HG02588 (cell line): ENCODE measurements at regions not wholly inside any gene's neighbourhood (a gene's known extent, or its start where the extent isn't known, plus 50 kb on each side); places are given as distances from the start of the nearest gene placed in this dataset.

ENCODE experiments used
- ATAC-seq: cut with Tn5 transposase; IDR thresholded peaks from one replicate; pipeline ENCODE4 v1.9.1; 2021; ENCODE audit warnings: mild to moderate bottlenecking, moderate library complexity; ENCODE audit not compliant: unreplicated experiment

DNA sequence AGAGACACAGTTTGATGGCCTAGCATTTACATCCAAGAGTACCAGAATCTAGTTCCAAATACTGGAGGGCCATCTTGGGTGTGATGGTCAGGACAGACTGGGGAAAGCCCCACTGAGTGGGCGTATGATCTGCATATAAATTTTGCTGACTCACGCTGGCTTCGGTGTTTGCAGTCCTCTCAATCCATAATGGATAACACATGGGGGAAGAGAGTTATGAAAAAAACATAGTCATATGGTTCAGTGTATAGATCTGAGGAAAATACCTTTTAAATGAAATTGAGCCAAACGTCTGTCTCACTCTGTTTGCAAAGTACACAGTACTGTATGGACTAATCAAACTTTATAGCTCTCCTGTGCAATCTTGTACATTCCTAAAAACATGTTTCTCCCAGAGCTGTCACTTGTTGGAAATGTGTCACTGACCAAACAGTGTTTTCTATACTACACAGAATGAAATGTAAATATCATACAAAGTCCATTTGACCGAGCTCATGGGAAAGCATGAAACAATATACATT is 125.3 kb upstream of the THBS1 start:
- no peak for ATAC-seq

DNA sequence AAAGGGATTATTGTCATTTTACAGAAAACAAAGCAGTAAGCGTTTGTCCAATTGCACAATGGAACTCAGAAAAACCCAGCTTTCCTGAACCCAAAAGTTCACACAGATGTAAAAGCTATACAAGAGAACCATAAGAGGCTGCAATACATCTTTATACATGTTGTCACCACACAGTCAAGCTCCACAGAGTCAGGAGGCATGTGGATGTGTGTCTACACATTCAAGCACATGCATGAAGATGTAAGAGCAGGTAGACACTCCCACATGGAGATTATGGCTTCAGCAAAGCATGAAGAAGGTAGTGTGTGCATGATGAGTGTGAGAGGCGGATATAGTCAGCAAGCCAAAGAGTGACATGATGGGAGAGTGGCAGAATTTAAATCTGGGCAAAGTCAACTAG is 124.7 kb upstream of the THBS1 start:
- no peak for ATAC-seq

DNA sequence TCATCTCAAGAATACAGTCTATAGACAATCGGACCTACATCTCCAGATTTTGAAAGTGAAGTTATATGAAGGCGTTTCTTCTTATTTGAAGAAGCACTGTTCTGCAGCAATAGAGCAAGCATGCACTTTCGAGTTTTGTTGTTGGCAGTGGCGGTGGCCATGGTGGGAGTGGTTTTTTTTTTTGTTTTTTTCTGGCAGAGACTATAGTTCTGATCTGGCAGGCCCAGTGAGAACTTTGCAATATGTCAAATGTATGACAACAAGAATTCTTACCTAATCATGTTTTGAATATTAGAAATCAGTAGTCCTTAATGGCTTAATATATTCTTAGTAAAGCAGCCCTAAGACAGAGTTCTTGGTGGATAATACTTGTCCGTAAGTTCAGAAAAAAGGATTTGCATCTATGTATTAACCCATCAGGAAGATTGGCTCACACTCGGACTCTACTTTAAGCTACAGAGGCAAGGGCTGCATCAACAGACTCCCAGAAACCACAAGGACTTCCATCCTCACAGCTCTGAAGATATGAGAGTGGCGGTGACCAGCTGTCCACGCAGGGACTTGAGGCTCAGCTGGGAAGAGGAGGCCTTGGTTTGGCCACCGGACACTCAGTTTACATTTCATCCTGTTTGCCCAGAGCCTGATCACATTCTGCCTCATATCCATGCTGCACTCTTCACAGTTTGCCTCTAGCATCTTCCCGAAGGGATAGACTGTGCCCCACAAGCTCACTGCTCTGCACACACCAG is 124.1 kb upstream of the THBS1 start:
- no peak for ATAC-seq

DNA sequence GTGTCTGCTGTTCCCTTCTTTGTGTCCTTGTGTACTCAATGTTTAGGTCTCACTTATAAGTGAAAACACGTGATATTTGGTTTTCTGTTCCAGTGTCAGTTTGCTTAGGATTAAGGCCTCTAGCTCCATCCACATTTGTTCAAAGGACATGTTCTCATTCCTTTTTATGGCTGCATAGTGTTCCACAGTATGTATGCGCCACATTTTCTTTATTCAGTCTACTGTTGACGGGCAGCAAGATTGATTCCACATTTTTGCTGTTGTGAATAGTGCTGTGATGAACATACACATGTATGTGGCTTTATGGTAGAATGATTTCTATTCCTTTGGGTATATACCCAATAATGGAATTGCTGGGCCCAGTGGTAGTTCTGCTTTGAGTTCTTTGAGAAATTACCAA is 122.7 kb upstream of the THBS1 start:
- ATAC-seq, result no peak

DNA sequence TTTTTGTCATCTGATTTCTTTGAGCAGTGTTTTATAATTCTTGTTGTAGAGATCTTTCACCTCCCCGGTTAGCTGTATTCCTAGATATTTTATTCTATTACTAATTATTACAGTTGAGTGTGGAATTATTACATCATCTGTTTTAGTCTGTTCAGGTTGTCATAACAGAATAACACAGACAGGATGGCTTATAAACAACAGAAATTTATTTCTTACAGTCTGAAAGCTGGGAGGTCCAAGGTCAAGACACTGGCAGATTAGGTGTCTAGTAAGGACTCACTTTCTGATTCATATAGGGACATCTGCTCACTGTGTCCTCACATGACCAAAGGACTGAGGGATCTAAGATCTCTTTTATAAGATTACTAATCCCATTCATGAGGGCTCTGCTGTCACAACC is 121.3 kb upstream of the THBS1 start:
- ATAC-seq, result no peak

DNA sequence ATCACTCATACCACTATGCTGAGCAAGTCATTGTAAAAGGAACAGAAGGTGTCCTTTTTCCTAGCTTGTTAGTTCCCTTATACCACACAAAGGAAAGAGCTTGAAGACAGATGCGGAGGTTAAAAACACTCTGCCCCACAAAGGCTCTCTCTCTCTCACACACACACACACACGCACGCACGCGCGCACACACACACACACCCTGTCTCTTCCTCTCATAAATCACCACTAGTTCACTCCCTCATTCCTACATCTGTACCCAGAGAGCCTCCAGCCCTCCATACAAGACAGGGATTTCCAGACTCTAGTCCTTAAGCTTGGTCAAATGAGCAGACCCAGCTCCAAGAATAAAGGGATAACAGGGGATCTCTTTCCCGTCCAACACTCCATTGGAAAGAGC is 120.1 kb upstream of the THBS1 start:
- no peak for ATAC-seq

DNA sequence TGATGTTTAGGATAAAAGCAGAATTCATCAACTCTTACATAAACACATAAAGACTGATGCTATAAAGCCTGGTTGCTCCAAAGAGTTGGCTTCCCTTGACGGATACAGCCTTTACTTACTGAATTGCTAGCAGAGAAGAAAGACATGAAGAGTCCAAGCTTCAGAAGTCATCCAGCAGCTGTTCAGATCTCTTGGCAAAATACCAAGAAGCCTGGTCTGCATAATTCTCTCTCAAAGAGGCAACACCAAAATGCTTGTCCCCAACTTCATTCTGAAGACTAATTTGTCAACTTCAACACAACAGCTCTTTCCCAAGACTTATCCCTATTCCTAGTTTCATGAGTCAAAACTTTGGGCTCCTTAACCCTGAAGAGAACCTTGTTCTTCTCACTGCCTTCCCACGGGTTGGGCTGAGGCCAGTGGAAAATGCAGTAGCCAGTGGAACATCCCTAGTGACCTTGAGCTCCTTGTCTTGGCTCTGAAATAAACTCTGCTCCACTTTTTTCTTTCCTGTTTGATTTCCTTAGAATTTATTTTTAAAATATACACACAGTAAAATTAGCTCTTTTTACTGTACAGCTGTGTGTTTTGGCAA is 119.2 kb upstream of the THBS1 start:
- ATAC-seq, result no peak

DNA sequence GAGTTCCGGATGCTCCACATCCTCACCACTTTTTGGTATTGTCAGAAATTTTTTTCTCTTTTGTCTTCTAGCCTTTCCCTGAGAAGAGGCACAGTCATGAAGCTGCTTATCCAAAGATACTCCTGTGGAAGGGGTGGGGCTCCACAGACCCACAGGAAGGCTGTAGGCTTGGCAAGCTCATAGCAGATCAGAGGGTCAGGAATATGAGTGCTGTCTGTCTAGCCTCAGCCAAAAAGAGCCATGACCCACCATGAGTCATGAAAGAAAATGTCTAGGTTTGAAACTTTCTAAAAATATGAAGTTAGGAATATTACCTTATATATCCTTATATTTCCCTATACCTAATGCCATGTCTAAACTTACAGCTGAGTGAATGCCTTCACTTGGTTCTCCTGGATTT is 118.2 kb upstream of the THBS1 start:
- ATAC-seq, result no peak

DNA sequence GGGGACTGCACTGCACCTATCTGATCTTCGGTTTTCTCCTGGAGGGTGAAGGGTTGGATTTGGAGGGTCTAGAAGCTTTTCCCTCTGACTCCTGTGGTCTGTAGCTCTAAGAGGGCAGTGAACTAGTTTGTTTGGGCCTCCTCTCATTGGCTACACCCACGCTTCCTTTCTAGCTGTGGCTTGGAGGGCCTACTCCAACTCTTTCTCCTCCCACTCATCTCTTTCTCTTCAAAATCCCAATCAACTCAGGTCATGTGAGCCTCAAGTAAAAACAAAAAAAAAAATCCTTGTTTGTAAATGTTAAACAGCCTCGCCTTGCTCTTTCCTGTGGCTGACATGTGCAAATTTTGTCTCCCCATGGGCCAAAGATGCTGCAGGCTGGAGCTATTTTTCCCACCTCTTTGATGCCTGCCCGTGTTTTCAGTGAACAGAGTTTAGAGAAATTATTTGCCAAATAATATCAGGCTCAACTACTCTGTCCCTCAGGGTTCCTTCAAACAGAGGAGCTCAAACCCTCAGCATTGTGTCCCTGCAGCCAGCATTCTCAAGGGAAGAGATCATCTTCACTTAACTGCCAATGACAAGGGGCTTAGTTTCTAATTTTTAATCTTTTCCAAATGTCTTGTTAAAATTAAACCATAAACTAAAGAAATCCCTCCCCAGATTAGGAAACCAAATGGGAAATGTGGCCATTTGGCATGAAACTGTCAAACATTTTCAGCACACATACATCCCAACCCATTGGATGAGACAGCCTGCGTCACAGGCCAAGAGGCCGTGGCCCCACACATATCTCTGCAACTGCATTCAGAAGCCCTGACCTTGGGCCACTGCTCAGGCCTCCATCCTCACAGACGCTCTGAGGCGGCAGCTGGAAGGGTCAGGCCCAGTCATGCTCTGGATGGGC is 114.8 kb upstream of the THBS1 start:
- no peak for ATAC-seq

DNA sequence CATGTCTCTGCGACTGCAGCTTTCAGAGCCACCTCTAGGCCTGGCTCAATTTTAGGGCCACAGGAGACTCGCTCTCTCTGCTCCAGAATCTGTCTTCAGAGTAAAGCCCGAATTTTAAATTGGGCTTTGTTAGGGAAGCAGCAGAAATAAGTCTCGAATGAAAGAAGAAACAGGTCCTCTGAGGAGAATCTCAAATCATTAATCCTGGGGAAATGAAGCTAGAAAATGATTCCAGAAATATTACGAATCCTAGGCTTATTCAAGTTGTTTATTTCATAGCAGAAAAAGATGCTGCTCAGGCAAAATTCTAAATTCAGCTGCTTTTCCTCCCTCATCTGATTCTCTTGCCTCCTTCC is 114.2 kb upstream of the THBS1 start:
- no peak for ATAC-seq

DNA sequence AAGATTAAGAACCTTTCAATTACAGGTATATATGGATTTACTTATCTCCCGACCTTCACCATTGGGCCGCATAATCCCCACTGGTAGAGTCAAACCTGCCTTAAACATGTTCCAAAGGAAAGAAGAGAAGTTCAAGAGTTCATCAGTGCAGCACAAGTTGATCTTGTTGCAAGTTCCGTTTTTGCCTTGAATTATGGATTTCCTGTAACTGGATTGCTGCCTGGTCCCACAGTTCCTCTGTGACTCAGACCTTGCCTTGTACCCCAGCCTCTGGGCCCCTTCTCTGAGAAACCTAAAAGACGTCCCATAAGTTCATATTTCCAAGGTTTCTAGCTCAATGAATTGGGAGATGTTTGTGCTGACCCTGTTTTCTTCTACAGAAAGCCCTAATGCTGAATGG is 112.5 kb upstream of the THBS1 start:
- no peak for ATAC-seq

DNA sequence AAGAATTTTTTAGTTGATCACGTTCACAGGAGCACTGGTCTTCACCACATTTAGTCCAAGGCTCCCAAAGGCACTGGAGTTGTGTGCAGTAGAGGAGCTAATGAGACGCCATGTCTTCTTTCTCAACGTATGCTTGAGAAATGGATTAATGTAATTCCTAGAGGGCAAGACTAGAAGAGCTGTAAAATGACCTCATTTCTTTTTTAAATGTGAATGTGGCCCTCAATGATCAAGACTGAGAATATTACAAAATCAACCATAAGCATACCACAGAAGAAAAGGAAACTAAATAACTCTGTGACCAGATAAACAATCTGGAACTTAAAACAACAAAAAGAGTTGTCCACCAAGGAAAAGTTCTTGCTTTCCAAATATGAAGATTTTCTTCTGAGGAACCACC is 112.1 kb upstream of the THBS1 start:
- ATAC-seq, result no peak

DNA sequence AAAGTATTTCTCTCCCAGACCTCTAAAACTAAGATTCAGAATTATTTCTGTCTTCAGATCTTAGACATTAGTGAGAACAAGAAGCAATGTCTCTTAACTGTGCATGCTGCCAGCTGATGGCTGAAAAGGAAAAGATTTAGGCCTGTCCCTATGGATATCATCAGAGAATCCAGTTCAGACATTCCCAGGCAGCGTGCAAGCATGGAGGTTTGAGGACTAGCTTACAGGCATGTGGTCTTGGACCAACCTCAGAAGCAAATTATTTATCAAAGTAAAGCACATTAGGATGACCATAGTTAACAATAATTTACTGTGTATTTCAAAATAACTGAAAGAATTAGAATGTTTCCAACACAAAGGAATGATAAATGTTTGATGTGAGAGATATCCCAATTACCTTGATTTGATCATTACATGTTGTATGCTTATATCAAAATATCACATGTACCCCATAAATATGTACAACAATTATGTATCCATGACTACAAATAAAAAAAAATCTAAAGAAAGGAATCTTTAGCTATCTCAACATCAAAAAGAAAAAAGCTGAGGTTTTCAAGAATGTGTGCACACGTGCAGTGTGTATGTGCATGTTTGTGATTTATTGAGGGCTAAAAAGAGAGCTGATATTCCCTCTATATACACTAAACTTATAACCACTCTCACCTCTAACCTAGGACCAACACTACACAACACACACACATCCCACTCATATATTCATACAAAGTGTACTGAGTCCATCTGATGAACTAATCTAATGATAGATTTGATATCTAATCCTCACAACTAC is 108.9 kb upstream of the THBS1 start:
- no peak for ATAC-seq

DNA sequence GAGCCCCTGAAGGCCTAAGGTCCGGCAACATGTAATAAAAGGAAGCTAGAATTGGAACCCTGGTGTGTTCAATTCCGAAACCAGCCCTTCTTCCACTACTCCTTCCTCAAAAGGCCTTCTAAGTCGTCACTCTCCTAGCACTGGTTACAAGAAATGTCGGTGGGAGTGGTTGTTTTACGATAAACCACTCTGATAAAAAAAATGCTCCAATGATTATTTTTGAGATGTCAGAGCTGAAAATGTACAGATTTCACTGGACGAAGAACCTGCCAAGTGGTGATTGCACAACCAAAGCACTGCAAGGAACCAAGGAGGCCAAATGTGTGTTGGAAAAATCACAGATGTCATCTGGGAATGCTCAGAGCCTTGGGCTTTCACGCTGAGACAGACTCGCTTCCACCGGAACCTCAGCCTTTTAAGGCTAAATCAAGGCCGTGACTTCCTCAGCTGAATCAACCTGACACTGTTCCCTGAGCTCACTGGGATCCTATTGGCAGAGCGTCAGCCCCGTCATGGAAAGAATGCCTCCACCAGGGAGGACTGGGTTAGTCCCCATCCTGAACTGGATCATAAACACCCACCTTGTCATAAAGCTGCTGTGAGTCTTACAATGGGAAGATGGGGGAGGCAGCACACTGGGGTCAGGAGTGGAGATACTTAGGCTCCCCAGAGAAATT is 108.1 kb upstream of the THBS1 start:
- no peak for ATAC-seq

DNA sequence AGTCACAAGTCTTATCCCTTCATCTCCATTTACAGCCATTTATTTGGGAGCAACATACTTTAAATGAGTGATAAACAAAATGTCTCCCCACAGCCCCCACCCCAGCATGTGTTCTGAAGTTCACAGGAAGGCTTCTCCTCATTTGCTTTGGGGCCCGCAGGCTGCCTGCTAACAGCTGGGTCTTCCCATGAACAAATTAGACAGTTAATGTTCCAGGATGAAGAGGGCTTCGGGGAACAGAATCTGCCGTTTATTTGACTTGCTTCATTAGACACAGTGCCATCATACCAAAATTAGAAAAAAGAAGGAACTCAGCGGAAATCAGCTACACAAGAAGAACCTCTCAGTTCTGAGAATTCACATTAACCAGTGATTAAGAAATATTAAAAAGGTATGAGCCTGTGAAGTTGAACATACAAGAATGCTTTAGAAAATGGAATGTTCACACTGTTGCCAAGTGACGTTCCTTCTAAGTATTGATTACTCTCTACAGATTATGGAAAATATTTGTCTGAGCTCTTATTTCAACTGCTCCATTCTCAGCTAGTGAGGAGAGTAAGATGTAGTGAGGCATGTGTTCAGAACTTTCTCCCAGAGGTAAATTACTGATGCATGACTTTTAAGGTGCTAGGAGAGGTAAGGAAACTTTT is 107.5 kb upstream of the THBS1 start:
- no peak for ATAC-seq

DNA sequence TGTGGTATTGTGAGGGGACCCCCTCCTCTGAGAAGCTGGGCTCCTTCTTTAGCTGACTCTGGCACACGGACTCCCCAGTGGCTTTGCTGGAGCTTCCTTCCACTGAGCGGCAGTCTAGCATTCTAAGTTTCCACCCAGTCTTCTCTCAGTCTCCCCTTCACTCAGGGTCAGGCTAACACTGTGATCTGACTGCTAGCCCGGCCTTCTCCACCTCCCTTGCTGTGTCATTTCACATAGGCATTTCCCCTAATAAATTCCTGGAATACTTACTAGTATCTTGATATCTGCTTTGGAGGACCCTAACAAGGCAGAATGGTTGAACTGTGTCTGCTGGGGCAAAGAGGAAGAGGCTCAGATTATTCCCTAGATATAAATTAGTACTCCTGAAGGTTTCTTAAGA is 106.2 kb upstream of the THBS1 start:
- no peak for ATAC-seq

DNA sequence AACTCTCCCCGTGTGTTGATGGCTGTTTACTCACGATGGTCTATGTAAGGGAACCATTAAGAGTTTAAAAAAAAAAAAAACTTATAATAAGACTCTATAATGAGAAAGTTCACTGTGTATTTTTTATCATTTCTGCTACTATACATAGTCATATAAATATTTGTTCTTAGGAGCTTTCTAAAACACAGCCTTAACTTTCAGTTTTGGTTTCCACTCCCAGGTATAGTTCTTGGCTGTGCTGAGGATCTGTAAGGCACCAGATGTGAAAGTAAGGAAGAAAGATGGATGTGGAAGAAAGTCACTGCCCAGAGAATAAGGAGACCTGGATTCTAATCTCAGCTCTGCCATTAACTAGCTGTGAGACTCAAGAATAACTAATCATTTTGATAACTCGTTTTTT is 101.9 kb upstream of the THBS1 start:
- no peak for ATAC-seq

DNA sequence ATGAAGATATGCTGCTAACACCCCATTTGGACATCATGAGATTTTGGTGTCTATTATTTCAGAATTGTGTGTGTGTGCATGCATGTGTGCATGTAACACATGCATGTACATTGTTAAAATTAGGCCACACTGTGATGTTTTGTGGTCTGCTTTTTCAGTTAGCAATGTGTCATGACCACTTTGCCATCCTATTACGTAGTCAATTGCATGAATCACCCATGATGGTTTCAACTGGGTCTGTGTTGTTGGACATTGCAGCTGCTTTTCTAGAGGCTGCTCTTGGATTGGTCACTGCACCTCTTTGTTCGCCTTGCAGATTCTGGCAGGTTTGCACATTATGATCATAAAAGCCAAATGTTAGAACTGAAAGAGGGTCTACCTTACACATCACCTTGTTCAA is 101.0 kb upstream of the THBS1 start:
- ATAC-seq, result no peak

DNA sequence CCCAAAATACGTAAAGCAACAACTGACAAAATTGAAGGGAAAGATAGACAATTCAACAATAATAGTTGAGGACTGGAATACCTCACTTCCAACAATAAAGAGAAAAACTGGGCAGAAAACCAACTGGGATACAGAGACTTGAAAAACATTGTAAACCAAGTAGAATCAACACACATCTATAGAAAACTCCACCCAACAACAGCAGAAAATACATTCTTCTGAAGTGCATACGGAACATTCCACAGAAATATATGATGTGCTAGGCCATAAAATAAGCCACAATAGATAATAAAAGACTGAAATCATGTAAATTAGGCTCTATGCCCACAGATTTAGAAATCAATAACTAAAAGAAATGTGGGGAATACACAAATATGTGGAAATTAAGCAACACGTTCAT is 98.4 kb upstream of the THBS1 start:
- no peak for ATAC-seq
